Pancreas (tissue), 10 donors: ENCODE measurements at regions not wholly inside any gene's neighbourhood (a gene's known extent, or its start where the extent isn't known, plus 50 kb on each side); places are given as distances from the start of the nearest gene placed in this dataset.
A peak's percentile ranks its signal among the peaks of the same experiment; 100 is the strongest.

Experiments
- ATAC-seq, 4 donors: fragments of 200-7000 bp; cut with Tn5 transposase; one replicate each; pipeline versions ENCODE4 v1.8.0 to v1.9.1; 2020; ENCODE audit warnings: mild to moderate bottlenecking in 4 of 4, moderate library complexity in 4 of 4
- DNase-seq, 6 donors: peaks; one replicate each; pipeline ENCODE4 v3.0.0-alpha.2; 2020
- FAIRE-seq: peaks from 2 replicates; lab custom pipeline; 2012; peaks lifted over from hg19 to GRCh38; lab: Jason Lieb, UNC
- H3K27ac ChIP-seq, 4 donors: fragments of 200-600 bp; sonication (generic); 1 replicate in 3 of 4; 2 replicates in 1 of 4; pipeline versions ENCODE4 v1.5.0 to v1.8.0; 2020
- H3K27me3 ChIP-seq, 4 donors: fragments of 200-600 bp; one replicate each; pipeline ENCODE4 v1.8.0; 2021
- H3K36me3 ChIP-seq, 3 donors: fragments of 200-600 bp; sonication (generic) in 1 of 3; one replicate each; pipeline versions ENCODE4 v1.5.0 to v1.8.0; 2020 to 2021
- H3K4me1 ChIP-seq, 3 donors: fragments of 200-600 bp; one replicate each; pipeline ENCODE4 v1.8.0; 2021
- H3K4me3 ChIP-seq, 4 donors: fragments of 200-600 bp; sonication (generic) in 2 of 4; one replicate each; pipeline versions ENCODE4 v1.5.0 to v1.8.0; 2020 to 2021
- H3K9me3 ChIP-seq, 4 donors: fragments of 200-600 bp; one replicate each; pipeline ENCODE4 v1.8.0; 2021
- WGBS, 2 donors: extraction: QIAGEN DNeasy Blood & Tissue Kit; methylation state at CpG; one replicate each; pipeline ENCODE4 v1.1.7; 2013; 5-methylcytosine and 5-hydroxymethylcytosine counted together
- intact Hi-C, 3 donors: fragments of 100-400 bp; cut with DNase I; formaldehyde crosslinking; loops; one replicate each; pipeline versions ENCODE4 v1.11.1 to v1.14.2; 2022
- TF ChIP-seq, protein P1 (sequence below), 4 donors: fragments of 200-600 bp; sonication (generic) in 3 of 4; IDR thresholded peaks; one replicate each; pipeline versions ENCODE4 v1.5.0 to v1.8.0; 2021; ENCODE audit warnings: antibody characterized with exemption in 4 of 4
- donor health status: healthy with polysubstance abuse.
- donor health status: DM: no; HTN: no; CAD: no; lungs with moderate emphysema.
- donor health status: DM: no; HTN: no; CAD: no.
- donor health status: control.
- donor health status: control.
- donor health status: Bipolar disorder and iron deficiency.
- donor health status: DM: yes; HTN: yes; CAD: no.
- donor health status: DM: no; HTN: no; CAD: no.
- donor health status: DM: no; HTN: no; CAD: no.
- donor health status: DM: yes; HTN: yes; CAD: no.

DNA sequence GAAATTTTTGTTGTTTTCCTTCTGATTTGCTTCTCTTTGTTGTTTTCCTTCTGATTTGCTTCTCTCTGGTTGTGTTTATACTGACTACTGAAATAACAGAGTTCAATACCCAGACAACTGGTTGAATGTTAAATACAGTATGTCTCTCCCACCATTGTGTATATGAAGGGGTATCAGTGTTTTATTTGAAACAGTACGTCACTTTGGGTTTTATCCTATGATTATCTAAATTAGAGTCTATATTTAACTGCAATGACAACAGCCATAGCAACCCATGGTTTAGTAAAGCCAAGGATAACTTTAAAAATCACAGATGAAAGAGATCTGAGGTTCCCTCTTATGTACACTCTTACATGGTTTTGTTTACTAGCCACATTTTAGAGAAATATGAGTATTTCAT lies 141.3 kb downstream of the GNAT3 start:
- no peak overlapping the region for H3K27ac ChIP-seq
- no peak for FAIRE-seq
- no peak for DNase-seq
- no peaks in the 10 kb centered on the region for H3K36me3 ChIP-seq
- no peaks in the 10 kb centered on the region for H3K27me3 ChIP-seq
- no peaks in the 10 kb centered on the region for H3K9me3 ChIP-seq
- TF ChIP-seq, protein P1, sequence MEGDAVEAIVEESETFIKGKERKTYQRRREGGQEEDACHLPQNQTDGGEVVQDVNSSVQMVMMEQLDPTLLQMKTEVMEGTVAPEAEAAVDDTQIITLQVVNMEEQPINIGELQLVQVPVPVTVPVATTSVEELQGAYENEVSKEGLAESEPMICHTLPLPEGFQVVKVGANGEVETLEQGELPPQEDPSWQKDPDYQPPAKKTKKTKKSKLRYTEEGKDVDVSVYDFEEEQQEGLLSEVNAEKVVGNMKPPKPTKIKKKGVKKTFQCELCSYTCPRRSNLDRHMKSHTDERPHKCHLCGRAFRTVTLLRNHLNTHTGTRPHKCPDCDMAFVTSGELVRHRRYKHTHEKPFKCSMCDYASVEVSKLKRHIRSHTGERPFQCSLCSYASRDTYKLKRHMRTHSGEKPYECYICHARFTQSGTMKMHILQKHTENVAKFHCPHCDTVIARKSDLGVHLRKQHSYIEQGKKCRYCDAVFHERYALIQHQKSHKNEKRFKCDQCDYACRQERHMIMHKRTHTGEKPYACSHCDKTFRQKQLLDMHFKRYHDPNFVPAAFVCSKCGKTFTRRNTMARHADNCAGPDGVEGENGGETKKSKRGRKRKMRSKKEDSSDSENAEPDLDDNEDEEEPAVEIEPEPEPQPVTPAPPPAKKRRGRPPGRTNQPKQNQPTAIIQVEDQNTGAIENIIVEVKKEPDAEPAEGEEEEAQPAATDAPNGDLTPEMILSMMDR (IDR thresholded peaks at IDR 0.05), result no peak
- no peaks in the 10 kb centered on the region for H3K4me1 ChIP-seq
- WGBS, 2 donors, result 75 to 79% methylated on average over 1 of the region's 1 CpG
- H3K4me3 ChIP-seq, result no peak overlapping the region
- intact Hi-C loops, result no loop called here
- no peak for ATAC-seq

- H3K27me3 ChIP-seq, result no peaks in the 10 kb centered on the region
- ATAC-seq (peak in 1 of 4 donors; percentile 27), DNase-seq (no peak), FAIRE-seq (no peak)
- H3K4me3 ChIP-seq, result no peak overlapping the region
- H3K36me3 ChIP-seq, result no peaks in the 10 kb centered on the region
- TF ChIP-seq, protein P1 (IDR thresholded peaks at IDR 0.05), result no peak
- no peak overlapping the region for H3K27ac ChIP-seq
- intact Hi-C loops, result no loop called here
- H3K4me1 ChIP-seq, result no peaks in the 10 kb centered on the region
- no peaks in the 10 kb centered on the region for H3K9me3 ChIP-seq
- 54 to 58% methylated on average over 7 of the region's 7 CpGs for WGBS, 2 donors
These were observed 142.5 kb downstream of the GNAT3 start for GRCh38 chr7:80369321-80369720.

- H3K4me3 ChIP-seq, result no peak overlapping the region
- ATAC-seq (no peak), FAIRE-seq (no peak), DNase-seq (no peak)
- no peaks in the 10 kb centered on the region for H3K36me3 ChIP-seq
- no peaks in the 10 kb centered on the region for H3K27me3 ChIP-seq
- no peaks in the 10 kb centered on the region for H3K9me3 ChIP-seq
- TF ChIP-seq, protein P1 (IDR thresholded peaks at IDR 0.05), result no peak
- H3K27ac ChIP-seq, result no peak overlapping the region
- no peaks in the 10 kb centered on the region for H3K4me1 ChIP-seq
- 77 to 86% methylated on average over 2 of the region's 2 CpGs for WGBS, 2 donors
- intact Hi-C loops, result no loop called here
These were observed 149.2 kb downstream of the GNAT3 start for GRCh38 chr7:80362677-80363076.

DNA sequence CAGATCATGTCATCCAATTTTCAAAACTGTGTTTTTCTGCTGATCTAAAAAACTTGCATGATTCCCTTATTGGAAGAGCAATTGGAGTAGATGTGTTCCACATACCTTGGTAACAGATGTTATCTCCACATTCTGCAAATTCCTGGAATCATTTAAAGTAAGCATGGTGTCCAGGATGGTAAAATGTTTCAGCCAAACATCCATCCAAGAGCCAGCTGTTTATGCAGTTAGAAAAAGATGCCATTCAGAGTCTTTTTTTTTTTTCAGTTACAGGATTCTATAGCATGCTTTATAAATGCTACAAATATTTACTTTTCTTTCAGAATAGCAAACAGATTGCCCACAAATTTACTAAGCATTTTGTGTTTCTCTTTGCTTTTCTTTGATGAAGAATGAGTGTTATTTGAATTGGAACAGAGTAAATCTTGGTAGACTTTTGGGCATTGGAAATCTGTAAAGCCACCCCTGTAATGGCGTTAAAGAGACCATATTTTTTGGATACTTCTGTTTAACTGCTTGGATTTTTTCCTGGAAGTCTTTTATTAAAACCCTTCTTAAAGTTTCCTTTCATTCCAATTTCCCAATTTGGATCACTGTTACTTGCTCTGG lies 149.8 kb downstream of the GNAT3 start:
- intact Hi-C loops, result no loop called here
- TF ChIP-seq, protein P1 (IDR thresholded peaks at IDR 0.05), result no peak

GRCh38 chr7:80359476-80359875 lies 152.4 kb downstream of the GNAT3 start:
- DNase-seq, result no peak
- Histone ChIP-seq H3K4me1 (no peaks in the 10 kb centered on the region), H3K27me3 (no peaks in the 10 kb centered on the region), H3K9me3 (no peaks in the 10 kb centered on the region), H3K4me3 (no peak overlapping the region), H3K36me3 (no peaks in the 10 kb centered on the region), H3K27ac (no peak overlapping the region)
- WGBS, 2 donors, result 60% methylated on average over 2 of the region's 2 CpGs
- FAIRE-seq, result no peak
- intact Hi-C loops, result no loop called here
- TF ChIP-seq, protein P1 (IDR thresholded peaks at IDR 0.05), result no peak
- no peak for ATAC-seq

More for the DNA sequence above, 149.8 kb downstream of the GNAT3 start:
- 29 to 60% methylated on average over 1 of the region's 1 CpG for WGBS, 2 donors
- FAIRE-seq, result no peak
- H3K27me3 ChIP-seq, result no peaks in the 10 kb centered on the region
- no peaks in the 10 kb centered on the region for H3K36me3 ChIP-seq
- DNase-seq, result no peak
- no peaks in the 10 kb centered on the region for H3K9me3 ChIP-seq
- no peak overlapping the region for H3K4me3 ChIP-seq
- no peak for ATAC-seq
- no peaks in the 10 kb centered on the region for H3K4me1 ChIP-seq
- H3K27ac ChIP-seq, result no peak overlapping the region
